ENCODE measurements at regions not wholly inside any gene's neighbourhood (a gene's known extent, or its start where the extent isn't known, plus 50 kb on each side); places are given as distances from the start of the nearest gene placed in this dataset.
"Not testable (repeated sequence)": the region's sequence is repeated elsewhere in the genome, so short reads cannot be mapped to it uniquely, and the experiment has no call there.

DNA sequence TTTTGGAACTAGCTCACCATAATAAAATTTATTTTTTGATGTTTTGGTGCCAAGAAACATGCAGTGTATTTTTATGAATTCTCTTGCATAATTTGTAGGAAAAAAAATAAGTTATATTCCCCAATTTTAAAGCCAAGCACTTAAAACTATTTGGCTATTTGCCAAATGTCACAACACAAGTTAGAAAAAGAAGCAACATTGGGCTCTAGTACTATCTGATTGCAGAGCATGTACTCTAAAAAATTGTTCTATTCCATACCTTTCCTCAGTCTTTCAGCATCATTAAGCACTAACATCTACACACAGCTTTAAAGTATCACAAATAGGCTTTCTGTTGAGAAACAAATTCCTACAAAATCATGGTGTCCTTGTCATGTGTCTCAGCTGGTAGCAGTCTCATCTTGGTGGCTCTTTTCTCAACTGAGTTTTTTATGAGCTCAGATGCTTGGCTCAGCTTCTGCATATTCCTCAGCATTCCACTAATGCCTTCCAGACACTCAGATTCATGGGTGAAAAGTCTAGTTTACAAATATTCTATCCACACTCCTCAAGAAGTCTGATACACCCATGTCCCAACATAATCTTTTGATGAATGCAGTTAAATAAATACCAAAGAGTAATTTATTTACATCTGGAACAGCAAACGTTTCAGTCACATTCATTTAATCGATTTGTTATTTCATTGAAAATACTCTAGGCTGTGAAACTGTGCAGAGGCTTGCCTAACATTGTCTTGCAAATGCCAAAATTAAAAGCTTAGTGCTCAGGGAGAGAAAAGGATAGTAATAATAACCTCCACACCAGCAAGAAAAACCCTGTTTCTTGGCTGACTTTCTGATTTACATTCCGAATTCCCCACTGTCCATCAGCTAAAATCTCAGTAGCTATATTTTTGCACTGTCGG is 2209.9 kb downstream of the PCDH7 start:
- FAIRE-seq: no peak

- FAIRE-seq: no peak
Measured at GRCh38 chr4:32930700-32931099, 2210.5 kb downstream of the PCDH7 start.

DNA sequence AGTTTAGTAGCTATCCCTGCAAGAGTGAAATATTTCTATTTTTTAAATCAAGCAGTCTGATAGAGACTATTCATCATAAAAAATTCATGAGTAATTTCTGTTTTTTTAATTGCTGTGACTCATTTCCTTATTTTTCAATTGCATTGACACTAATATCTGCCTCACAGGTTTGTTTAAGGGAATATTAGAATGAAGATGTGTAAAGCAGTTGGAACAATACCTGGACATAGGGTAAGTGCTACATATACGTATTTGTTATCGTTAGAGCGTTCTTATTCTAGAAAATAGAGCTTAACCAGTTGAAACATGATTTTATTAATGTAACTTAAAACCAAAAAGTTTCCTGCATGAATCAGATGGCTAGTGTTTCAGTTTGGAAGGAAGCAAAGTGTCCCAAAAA is 2211.3 kb downstream of the PCDH7 start:
- FAIRE-seq: no peak

- FAIRE-seq: no peak
Measured at GRCh38 chr4:32932156-32932555, 2212.0 kb downstream of the PCDH7 start.

DNA sequence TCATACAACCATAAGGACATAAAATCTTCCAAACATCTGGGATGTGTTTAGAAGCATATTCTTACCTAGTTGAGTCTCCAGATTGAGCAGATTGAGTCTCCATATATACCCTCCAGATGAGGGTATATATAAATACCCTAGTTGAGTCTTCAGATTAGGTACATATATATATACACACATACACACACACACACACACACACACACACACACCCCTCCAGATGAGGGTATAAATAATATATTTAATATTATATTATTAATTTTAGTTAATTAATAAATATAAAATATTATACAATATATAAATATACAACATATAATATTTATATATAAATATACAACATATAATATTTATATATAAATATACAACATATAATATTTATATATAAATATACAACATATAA is 2219.1 kb downstream of the PCDH7 start:
- FAIRE-seq: not testable (repeated sequence)

GRCh38 chr4:32950866-32951265 is 2230.7 kb downstream of the PCDH7 start:
- no peak for FAIRE-seq

DNA sequence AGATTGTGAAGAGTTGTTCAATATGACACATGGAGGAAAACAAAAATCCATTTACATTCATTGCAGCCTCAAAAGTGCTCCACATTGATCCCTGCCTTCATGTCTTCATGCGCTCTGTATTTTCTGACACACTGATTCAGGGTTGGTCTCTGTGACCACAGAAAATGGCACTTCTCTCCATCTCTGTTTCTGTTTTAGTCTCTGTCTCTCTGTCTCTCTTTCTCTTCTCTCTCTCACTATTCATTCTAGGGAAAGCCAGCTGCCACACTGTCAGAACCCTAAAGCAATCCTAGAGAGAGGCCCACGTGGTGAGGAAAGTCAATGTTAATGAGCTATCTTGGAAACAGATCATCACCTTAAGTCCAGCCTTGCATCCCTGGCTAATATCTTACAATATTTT is 2238.4 kb downstream of the PCDH7 start:
- no peak for FAIRE-seq

- FAIRE-seq: no peak
Measured at GRCh38 chr4:32962100-32962499, 2241.9 kb downstream of the PCDH7 start.

DNA sequence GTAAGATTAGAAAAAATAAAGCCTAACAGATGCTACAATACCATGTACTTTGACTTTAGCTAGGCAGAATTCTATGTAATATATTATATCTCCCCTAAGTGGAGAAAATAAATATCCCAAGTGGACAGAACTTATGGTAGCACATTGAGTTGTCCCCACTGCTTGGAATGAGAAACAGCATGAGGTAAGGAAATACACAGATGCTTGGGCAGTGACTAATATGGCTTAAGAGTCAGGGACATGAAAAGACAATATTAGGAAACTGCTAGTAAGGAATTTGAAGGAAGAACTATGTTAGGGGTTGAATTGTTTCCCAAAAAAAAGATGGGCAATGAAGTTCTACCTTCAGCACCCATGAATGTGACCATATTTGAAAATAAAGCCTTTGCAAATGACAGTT is 2265.1 kb downstream of the PCDH7 start:
- no peak for FAIRE-seq

DNA sequence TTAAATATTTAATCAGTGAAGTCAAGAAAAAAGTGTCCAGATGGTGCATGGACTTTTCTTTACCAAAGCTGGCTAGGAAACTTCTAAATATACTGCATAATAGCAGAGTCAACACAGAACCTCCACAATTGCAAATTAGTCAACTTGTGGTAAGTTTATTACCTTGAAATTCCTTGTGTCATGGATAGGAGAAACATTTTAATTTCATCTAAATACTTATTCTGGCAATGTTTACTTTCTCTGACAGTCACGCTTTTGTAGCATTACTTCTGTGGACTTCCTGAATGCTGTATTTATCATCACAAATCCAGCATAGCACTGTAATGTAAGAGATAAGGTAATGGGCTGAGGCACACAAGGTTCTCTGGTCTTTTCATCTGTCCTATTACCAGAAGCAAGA is 2266.1 kb downstream of the PCDH7 start:
- FAIRE-seq: no peak

GRCh38 chr4:32987111-32987510 is 2266.9 kb downstream of the PCDH7 start:
- FAIRE-seq: no peak

DNA sequence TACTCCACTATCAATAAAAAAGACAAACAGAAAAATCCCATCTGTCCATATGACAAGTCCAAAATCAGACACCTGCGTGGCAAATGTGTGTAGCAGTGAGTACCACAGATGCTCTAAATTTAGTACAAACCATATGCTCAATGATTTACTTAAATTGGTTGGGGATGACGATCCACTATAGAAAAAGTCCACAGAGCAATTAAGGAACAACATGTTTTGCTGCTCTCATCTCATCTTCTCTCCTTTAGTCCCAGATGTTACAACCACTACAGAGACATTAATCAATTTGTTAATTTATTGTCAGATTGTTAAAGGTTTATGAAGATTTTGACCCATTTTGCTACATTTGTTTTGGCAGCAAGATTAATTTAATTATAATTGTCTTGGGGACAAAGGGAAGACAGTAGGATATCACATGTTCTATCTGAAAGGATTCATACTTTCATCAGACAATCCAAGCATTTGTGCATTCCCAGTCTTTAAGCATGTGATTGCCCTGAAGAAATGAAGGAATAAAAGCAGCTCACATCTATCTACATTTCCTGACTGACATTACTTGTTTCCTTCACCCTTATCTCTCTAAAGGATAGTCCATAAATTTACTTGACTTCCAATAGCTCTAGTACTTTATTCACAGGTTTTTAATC is 2268.1 kb downstream of the PCDH7 start:
- no peak for FAIRE-seq

DNA sequence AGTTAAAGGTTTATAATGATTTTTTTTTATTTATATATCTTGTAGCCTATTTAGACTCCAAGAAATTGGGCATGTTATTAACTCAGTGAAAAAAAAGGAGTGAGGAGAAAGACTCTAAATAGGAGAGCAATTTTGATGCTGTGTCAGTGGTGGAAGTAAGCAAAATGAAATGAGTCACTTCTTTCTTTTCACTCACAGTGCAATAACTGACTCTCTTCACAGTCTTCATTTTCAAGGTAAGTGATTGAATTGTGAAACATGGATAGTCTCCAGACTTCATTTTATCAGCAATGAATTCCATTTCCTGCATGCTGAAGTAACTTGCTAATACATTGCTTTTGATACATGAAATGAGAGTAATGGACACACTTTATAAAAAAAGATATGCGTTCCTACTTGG is 2271.5 kb downstream of the PCDH7 start:
- no peak for FAIRE-seq

DNA sequence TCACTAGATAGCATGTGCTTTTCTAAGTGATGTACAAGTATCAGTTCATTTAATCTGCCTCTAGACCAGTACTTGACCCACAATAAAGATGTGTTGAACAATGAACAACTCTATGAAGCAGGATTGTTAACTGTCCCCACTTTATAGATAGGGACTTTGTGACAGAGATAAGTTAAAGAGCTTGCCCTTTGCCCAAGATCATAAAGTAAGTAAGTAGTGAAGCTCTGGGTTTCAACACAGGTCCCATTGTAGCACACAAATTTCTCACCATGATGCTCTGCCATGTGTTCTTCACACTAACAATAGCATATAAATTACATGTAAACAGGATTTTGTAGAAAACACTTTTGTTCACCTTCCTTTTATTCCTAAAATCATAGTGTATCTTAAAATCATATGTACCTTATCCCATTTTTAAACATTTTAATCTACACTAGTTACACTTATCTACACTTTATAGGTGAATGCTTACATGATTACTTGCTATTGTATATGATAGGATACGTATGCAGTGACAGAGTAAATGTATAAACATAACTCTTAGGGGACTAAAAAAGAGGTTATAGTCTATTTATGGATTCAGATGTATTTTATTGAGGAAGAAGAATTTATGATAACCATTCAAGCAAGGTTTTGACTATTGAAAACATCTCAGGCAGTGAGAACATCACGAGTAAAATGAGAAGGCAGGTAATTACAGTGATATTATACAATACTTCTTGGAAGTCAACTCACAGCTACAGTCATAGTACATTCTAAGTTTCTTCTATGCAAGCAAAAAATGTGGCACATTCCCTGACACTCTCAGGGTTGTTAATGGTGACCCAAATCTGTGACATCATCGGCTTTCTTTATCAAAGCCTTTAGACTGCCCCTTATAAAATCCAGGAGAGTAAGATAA is 2275.1 kb downstream of the PCDH7 start:
- no peak for FAIRE-seq

DNA sequence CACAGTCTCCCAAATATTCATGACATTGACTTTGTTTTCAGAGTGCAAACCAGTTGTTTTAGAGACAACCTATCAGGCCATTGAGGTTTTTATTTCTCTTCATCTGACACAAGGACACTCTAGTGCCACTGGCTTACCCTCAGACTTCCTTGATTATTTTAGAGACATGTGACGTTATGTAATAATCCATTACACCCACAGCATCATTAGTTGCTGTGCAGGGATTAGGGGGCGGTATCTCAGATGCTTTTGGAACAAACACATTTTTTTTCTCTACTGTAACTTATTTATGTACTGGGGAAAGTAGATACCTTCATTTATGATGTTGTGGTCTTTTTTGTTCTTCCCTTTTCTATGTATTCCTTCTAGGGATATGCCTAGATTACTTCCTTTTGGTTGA is 2293.1 kb downstream of the PCDH7 start:
- FAIRE-seq: no peak

GRCh38 chr4:33025236-33025635 is 2305.1 kb downstream of the PCDH7 start:
- FAIRE-seq: no peak

- FAIRE-seq: no peak
Measured at GRCh38 chr4:33029976-33030375, 2309.8 kb downstream of the PCDH7 start.

DNA sequence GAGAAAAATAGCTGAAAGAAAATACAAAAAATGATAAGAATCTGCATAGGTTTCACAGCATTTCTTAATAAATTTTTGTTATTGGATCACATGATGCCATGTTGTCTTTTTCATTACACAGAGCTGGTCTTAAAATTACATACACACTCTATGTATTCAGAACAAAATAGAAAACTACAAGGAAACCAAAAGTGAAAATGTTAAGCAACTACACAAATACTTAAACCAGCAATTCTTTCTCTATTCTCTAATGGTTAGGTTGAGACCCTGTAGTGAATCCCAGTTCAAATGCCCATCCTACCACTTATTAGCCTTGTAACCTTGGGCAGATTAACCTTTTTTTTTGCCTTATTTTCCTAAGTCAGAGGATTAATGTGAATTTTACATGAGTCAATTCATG is 2311.2 kb downstream of the PCDH7 start:
- no peak for FAIRE-seq

DNA sequence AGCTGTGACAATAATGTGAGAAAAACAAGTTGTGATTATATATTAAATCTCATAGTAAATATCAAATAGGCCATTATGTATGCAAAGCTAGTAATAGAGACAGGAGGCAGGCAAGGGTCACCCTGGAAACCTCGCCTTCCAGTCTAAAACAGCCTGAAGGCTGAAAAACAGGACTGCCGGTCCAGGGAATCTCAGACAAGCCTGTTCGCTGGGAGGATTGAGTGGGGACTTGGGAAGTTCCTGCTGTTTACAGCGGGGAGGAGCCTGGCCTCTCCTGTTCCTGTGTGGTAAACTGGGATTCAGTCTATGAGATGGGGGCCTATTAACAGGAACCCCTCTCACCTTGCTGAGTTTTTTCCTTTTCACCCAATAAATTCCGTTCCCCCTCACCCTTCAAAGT is 2317.3 kb downstream of the PCDH7 start:
- FAIRE-seq: no peak

DNA sequence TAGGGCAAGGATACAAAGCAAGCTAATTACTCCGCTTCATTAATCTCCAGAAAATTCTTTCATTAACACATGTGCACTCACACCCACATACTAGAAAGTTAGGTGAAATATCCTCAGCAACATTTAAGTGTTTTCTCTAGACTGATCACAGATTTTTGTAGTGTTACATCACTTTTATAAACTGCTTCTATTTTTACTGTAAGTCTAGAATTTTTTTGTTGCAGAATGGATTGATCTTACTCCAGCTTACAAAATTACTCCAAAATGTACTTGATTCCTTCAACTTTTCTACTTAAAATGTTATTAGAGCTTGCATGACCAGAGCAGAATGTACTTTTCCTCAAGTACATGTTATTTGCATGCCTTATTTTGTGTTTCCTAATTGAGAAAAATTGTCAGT is 2325.2 kb downstream of the PCDH7 start:
- no peak for FAIRE-seq

DNA sequence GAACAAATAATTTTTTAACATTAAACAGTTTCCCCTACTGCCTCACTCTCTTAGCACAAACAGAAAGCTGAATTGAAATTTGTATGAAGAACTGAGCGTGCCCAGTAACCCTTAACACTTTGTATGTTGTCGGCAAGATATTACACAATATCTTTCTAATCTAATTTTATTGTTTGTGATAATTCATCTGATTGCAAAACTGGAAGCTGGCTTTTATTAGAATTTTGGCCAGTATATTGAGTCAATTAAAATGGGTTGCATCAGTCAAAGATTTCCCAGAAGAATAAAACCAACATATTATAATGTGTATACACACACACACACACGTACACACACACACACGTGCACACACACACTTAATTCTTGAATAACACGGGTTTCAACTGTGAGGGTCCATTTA is 2332.1 kb downstream of the PCDH7 start:
- FAIRE-seq: no peak

DNA sequence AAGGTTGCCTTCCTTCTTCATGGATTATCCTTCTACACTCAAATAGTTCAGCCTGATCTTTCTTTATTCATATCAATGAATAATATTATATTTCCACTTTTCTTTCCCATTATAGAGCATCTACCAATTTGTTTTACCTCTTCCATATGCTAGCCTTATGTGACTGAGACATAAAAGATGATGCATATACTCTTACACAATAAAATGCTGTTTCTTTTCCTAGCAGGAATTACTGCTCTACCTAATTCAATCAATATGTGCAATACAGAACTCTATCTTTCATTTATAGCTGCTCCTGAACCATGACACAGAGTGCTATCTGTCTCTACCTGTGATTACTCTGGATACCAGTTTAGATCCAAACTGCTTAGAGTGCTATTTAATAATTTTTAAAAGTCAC is 2334.0 kb downstream of the PCDH7 start:
- FAIRE-seq: no peak

- FAIRE-seq: no peak
Measured at GRCh38 chr4:33054656-33055196, 2334.6 kb downstream of the PCDH7 start.

Measured in endometrium (tissue), 2 donors.